K562 (cell line): ENCODE measurements at regions not wholly inside any gene's neighbourhood (a gene's known extent, or its start where the extent isn't known, plus 50 kb on each side); places are given as distances from the start of the nearest gene placed in this dataset.

Experiments used
- ATAC-seq: fragments of 200-7000 bp; cut with Tn5 transposase; 3 replicates; pipeline ENCODE4 v1.9.1; 2020; ENCODE audit warnings: moderate library complexity
- BruUV-seq: library from RNA; stranded (reverse); fragments of 400-500 nt; replicated peaks from 2 replicates; lab custom pipeline; 2021; lab: Mats Ljungman, UMichigan
- CTCF ChIA-PET: fragments of 300-600 bp; formaldehyde crosslinking; extraction: SDS; loops from one replicate; lab custom pipeline; 2021; ENCODE audit warnings: low intra/inter-chr PET ratio; lab: Yijun Ruan, JAX
- POLR2A ChIA-PET: fragments of 300-600, 350-650 bp; sonication (Branson Sonifier 250); formaldehyde crosslinking; extraction: SDS; loops from one replicate; lab custom pipeline; 2021; ENCODE audit warnings: antibody characterized with exemption, inconsistent platforms; lab: Yijun Ruan, JAX
- DNase-seq, 4 experiments: peaks; one replicate each; pipeline versions ENCODE4 v3.0.0 to v3.0.0-alpha.2; 2011 to 2018; ENCODE audit warnings: low spot score in 3 of 4, mixed read lengths in 3 of 4; ENCODE audit errors: extremely low read depth in 1 of 4
- FAIRE-seq: peaks from 2 replicates; lab custom pipeline; 2011; peaks lifted over from hg19 to GRCh38; lab: Jason Lieb, UNC
- H2AFZ ChIP-seq: 2 replicates; pipeline ENCODE4 v1.6.0; 2011; ENCODE audit warnings: low read depth, low read length, control low read depth, inconsistent platforms
- H3K27ac ChIP-seq: fragments of 200-600 bp; 3 replicates; pipeline ENCODE4 v1.8.0; 2011; ENCODE audit warnings: low read depth, mild to moderate bottlenecking, control low read depth, inconsistent platforms, low read length, moderate library complexity, mixed read lengths; ENCODE audit errors: extremely low read depth
- H3K27me3 ChIP-seq, 2 experiments: fragments of 300-600 bp in 1 of 2; 2 replicates in 1 of 2; 3 replicates in 1 of 2; pipeline versions ENCODE4 v1.6.0 to v1.8.0; 2011; ENCODE audit warnings: inconsistent platforms in 2 of 2, low read length in 2 of 2, mild to moderate bottlenecking in 1 of 2, mixed read lengths in 1 of 2, moderate library complexity in 1 of 2; ENCODE audit not compliant: control insufficient read depth in 2 of 2, insufficient read depth in 2 of 2
- H3K36me3 ChIP-seq: fragments of 300-600 bp; 3 replicates; pipeline ENCODE4 v1.8.0; 2011; ENCODE audit warnings: mild to moderate bottlenecking, low read length, inconsistent platforms; ENCODE audit not compliant: control insufficient read depth, insufficient read depth
- H3K4me1 ChIP-seq, 2 experiments: fragments of 200-600 bp in 1 of 2; replicated peaks in 1 of 2; 2 replicates in 1 of 2; 3 replicates in 1 of 2; pipeline versions ENCODE4 v1.5.1 to v1.8.0; 2011; ENCODE audit warnings: inconsistent platforms in 2 of 2, low read length in 2 of 2, mild to moderate bottlenecking in 1 of 2, mixed read lengths in 1 of 2, moderate library complexity in 1 of 2; ENCODE audit not compliant: control insufficient read depth in 2 of 2, insufficient read depth in 2 of 2
- H3K4me2 ChIP-seq: 2 replicates; pipeline ENCODE4 v1.6.1; 2011; ENCODE audit warnings: low read length, control low read depth, inconsistent platforms, mixed read lengths; ENCODE audit not compliant: insufficient read depth
- H3K4me3 ChIP-seq: fragments of 200-600 bp; sonication (generic), shearing (Covaris generic); 2 replicates; pipeline ENCODE4 v1.5.1; 2016; ENCODE audit warnings: control low read depth, inconsistent platforms
- H3K79me2 ChIP-seq: fragments of 200-600 bp; 3 replicates; pipeline ENCODE4 v1.8.0; 2011; ENCODE audit warnings: low read length, inconsistent platforms; ENCODE audit not compliant: control insufficient read depth, insufficient read depth
- H3K9ac ChIP-seq, 2 experiments: 2 replicates each; pipeline versions ENCODE4 v1.6.0 to v1.6.1; 2011; ENCODE audit warnings: low read depth in 2 of 2, low read length in 2 of 2, control low read depth in 1 of 2, inconsistent platforms in 1 of 2, mild to moderate bottlenecking in 1 of 2, mixed read lengths in 1 of 2; ENCODE audit not compliant: insufficient read depth in 1 of 2
- H3K9me1 ChIP-seq: one replicate; pipeline ENCODE4 v1.6.0; 2011; ENCODE audit warnings: inconsistent platforms, mild to moderate bottlenecking, low read length, moderate library complexity; ENCODE audit not compliant: control insufficient read depth, insufficient read depth
- H3K9me3 ChIP-seq: replicated peaks from 2 replicates; pipeline ENCODE4 v1.5.1; 2011; ENCODE audit warnings: low read depth, low read length, inconsistent platforms; ENCODE audit not compliant: control insufficient read depth, insufficient read depth
- H4K20me1 ChIP-seq: replicated peaks from 2 replicates; pipeline ENCODE4 v1.6.1; 2011; ENCODE audit warnings: low read length, inconsistent platforms, mixed read lengths; ENCODE audit not compliant: control insufficient read depth, insufficient read depth
- CTCFL ChIP-seq: IDR thresholded peaks from 2 replicates; pipeline ENCODE4 v1.6.1; 2011; ENCODE audit warnings: borderline replicate concordance, low read depth, mild to moderate bottlenecking, moderate library complexity, low read length; ENCODE audit not compliant: insufficient read depth, poor library complexity, severe bottlenecking
- DLX4 ChIP-seq: fragments of 250-450 bp; sonication (Bioruptor Pico); IDR thresholded peaks from 2 replicates; pipeline ENCODE4 v1.6.1; 2021; ENCODE audit warnings: mild to moderate bottlenecking
- EWSR1 ChIP-seq: fragments of 450-650 bp; IDR thresholded peaks from 2 replicates; pipeline ENCODE4 v1.6.1; 2018; ENCODE audit warnings: borderline replicate concordance, mild to moderate bottlenecking, low read depth, moderate library complexity; ENCODE audit not compliant: partially characterized antibody
- MYBL2 ChIP-seq, 2 experiments: fragments of 450-650 bp in 1 of 2; sonication (generic) in 1 of 2; formaldehyde crosslinking in 1 of 2; IDR thresholded peaks; 2 replicates each; pipeline versions ENCODE4 v1.6.1 to v1.8.1; 2017 to 2022; ENCODE audit warnings: borderline replicate concordance in 1 of 2, inconsistent platforms in 1 of 2, low read depth in 1 of 2, mild to moderate bottlenecking in 1 of 2, missing genetic modification reagents in 1 of 2, moderate library complexity in 1 of 2
- ZEB2 ChIP-seq: fragments of 450-650 bp; IDR thresholded peaks from 2 replicates; pipeline ENCODE4 v1.6.1; 2016
- ZNF354B ChIP-seq: fragments of 250-450 bp; sonication (Bioruptor Pico); IDR thresholded peaks from 2 replicates; pipeline ENCODE4 v1.4.0; 2020
- ZNF592 ChIP-seq: fragments of 450-650 bp; IDR thresholded peaks from 2 replicates; pipeline ENCODE4 v1.6.1; 2017; ENCODE audit warnings: antibody characterized with exemption, mild to moderate bottlenecking
- WGBS: fragments of 100-300 bp; shearing (Covaris generic); methylation state at CpG from one replicate; pipeline ENCODE4 v1.1.6; 2016; ENCODE audit warnings: low coverage, mixed read lengths; ENCODE audit not compliant: insufficient coverage; ENCODE audit errors: missing lambda C conversion rate; 5-methylcytosine and 5-hydroxymethylcytosine counted together
- in situ Hi-C: fragments of 300-500 bp; cut with MboI; formaldehyde crosslinking; loops from 4 replicates; pipeline ENCODE4 v1.15.0; 2018; ENCODE audit warnings: inconsistent platforms, mixed read lengths
- intact Hi-C: fragments of 100-400 bp; cut with micrococcal nuclease; formaldehyde crosslinking; loops from 2 replicates; pipeline ENCODE4 v1.14.2; 2022

- no peak for TF ChIP-seq CTCFL
Measured at GRCh38 chr2:234309431-234309830, 187.4 kb downstream of the ARL4C start (continued).

GRCh38 chr2:234308813-234309195, 188.1 kb downstream of the ARL4C start:
- Histone ChIP-seq H3K27me3 (no peaks in the 10 kb centered on the region; a peak in 1 of 5 replicates), H4K20me1 (no peaks in the 10 kb centered on the region), H3K79me2 (no peaks in the 10 kb centered on the region), H2AFZ (no peak overlapping the region), H3K4me3 (no peak overlapping the region), H3K27ac (no peak overlapping the region), H3K9me1 (no peaks in the 10 kb centered on the region), H3K4me2 (no peak overlapping the region), H3K36me3 (no peaks in the 10 kb centered on the region), H3K9me3 (no peaks in the 10 kb centered on the region), H3K9ac (no peak overlapping the region), H3K4me1 (no peaks in the 10 kb centered on the region)
- in situ Hi-C loops, result no loop called here
- no peak for ATAC-seq
- 0% methylated on average over 6 of the region's 6 CpGs for WGBS
- TF ChIP-seq EWSR1, result no peak
- TF ChIP-seq ZEB2, result no peak
- no peak for TF ChIP-seq MYBL2 (IDR thresholded peaks at IDR 0.05; ENCODE audit: low read depth)
- TF ChIP-seq MYBL2 (CRISPR knock-in tag; IDR thresholded peaks at IDR 0.05; ENCODE audit: borderline replicate concordance), result no peak
- no peak for TF ChIP-seq DLX4 (CRISPR knock-in tag)
- TF ChIP-seq CTCFL, result no peak
- no peak for TF ChIP-seq ZNF354B
- TF ChIP-seq ZNF592, result no peak
- ChIA-PET CTCF (no interaction called here), POLR2A (no interaction called here)
- BruUV-seq, result no TSS peak
- no peak for FAIRE-seq
- DNase-seq, result no peak
- intact Hi-C loops, result no loop called here
